ENCODE measurements at regions not wholly inside any gene's neighbourhood (a gene's known extent, or its start where the extent isn't known, plus 50 kb on each side); places are given as distances from the start of the nearest gene placed in this dataset.

- no peak overlapping the region for H3K27ac ChIP-seq (ENCODE audit: low read length)
- no peaks in the 10 kb centered on the region for H3K4me1 ChIP-seq (ENCODE audit: insufficient read depth, low read length)
- DNase-seq (no peak), ATAC-seq (no peak)
- no peaks in the 10 kb centered on the region for H3F3A ChIP-seq (ENCODE audit: low read length, unreplicated experiment)
- POLR2A ChIA-PET (ENCODE audit: unreplicated experiment): no interaction called here
- BruUV-seq (replicated peaks): no TSS peak
- CTCF ChIA-PET: no interaction called here
- no peak overlapping the region for H2AFZ ChIP-seq (ENCODE audit: low read length)
- no peaks in the 10 kb centered on the region for H3K79me2 ChIP-seq (ENCODE audit: low read length)
- no peak for TF ChIP-seq EZH2 (IDR thresholded peaks at IDR 0.05; ENCODE audit: low read length, unreplicated experiment)
- no peak for TF ChIP-seq CTCF (conservative IDR thresholded peaks at IDR 0.05; ENCODE audit: low read depth, low read length)
- TF ChIP-seq EZH2phosphoT487 (IDR thresholded peaks at IDR 0.05; ENCODE audit: borderline replicate concordance, low read length): no peak
- no peak overlapping the region for H3K4me3 ChIP-seq (ENCODE audit: low read length)
- H3K9me3 ChIP-seq (ENCODE audit: low read length): no peaks in the 10 kb centered on the region
- no peak overlapping the region for H3K9ac ChIP-seq (ENCODE audit: low read length)
- H3K4me2 ChIP-seq (ENCODE audit: low read length): no peak overlapping the region
- no peaks in the 10 kb centered on the region for H3K9me2 ChIP-seq (replicated peaks; ENCODE audit: low read length)
- no peaks in the 10 kb centered on the region for H4K20me1 ChIP-seq (ENCODE audit: low read length)
- H3K27me3 ChIP-seq (ENCODE audit: low read length): peaks cover 6% of the 10 kb centered on the region; the same call in 1 of the 2 replicates
- intact Hi-C loops (cut with micrococcal nuclease): no loop called here
- no peaks in the 10 kb centered on the region for H3K36me3 ChIP-seq (ENCODE audit: low read depth, low read length)
These were observed 233.1 kb downstream of the C1orf94 start for GRCh38 chr1:34409689-34410229.

- Histone ChIP-seq H2AFZ (ENCODE audit: low read length) (no peak overlapping the region), H3K4me1 (ENCODE audit: insufficient read depth, low read length) (no peaks in the 10 kb centered on the region), H3K27me3 (ENCODE audit: low read length) (peaks cover 6% of the 10 kb centered on the region; the same call in 1 of the 2 replicates), H3K9me2 (replicated peaks; ENCODE audit: low read length) (no peaks in the 10 kb centered on the region), H3K36me3 (ENCODE audit: low read depth, low read length) (no peaks in the 10 kb centered on the region), H4K20me1 (ENCODE audit: low read length) (no peaks in the 10 kb centered on the region), H3K79me2 (ENCODE audit: low read length) (no peaks in the 10 kb centered on the region), H3K4me2 (ENCODE audit: low read length) (no peak overlapping the region), H3K9ac (ENCODE audit: low read length) (no peak overlapping the region), H3K9me3 (ENCODE audit: low read length) (no peaks in the 10 kb centered on the region), H3K4me3 (ENCODE audit: low read length) (no peak overlapping the region), H3F3A (ENCODE audit: low read length, unreplicated experiment) (no peaks in the 10 kb centered on the region), H3K27ac (ENCODE audit: low read length) (no peak overlapping the region)
- no TSS peak for BruUV-seq (replicated peaks)
- POLR2A ChIA-PET (ENCODE audit: unreplicated experiment): no interaction called here
- CTCF ChIA-PET: no interaction called here
- DNase-seq: no peak
- intact Hi-C loops (cut with micrococcal nuclease): no loop called here
- TF ChIP-seq CTCF (conservative IDR thresholded peaks at IDR 0.05; ENCODE audit: low read depth, low read length) (no peak), EZH2 (IDR thresholded peaks at IDR 0.05; ENCODE audit: low read length, unreplicated experiment) (no peak), EZH2phosphoT487 (IDR thresholded peaks at IDR 0.05; ENCODE audit: borderline replicate concordance, low read length) (no peak)
- ATAC-seq: no peak
These were observed 236.1 kb downstream of the C1orf94 start for GRCh38 chr1:34412598-34413370.

- BruUV-seq (replicated peaks): no TSS peak
- TF ChIP-seq CTCF (conservative IDR thresholded peaks at IDR 0.05; ENCODE audit: low read depth, low read length): no peak
- Histone ChIP-seq H3K9me2 (replicated peaks; ENCODE audit: low read length) (no peaks in the 10 kb centered on the region), H3K4me2 (ENCODE audit: low read length) (no peak overlapping the region), H3K27me3 (ENCODE audit: low read length) (no peaks in the 10 kb centered on the region), H3K9ac (ENCODE audit: low read length) (no peak overlapping the region), H3F3A (ENCODE audit: low read length, unreplicated experiment) (no peaks in the 10 kb centered on the region), H3K36me3 (ENCODE audit: low read depth, low read length) (no peaks in the 10 kb centered on the region), H3K27ac (ENCODE audit: low read length) (no peak overlapping the region), H3K4me1 (ENCODE audit: insufficient read depth, low read length) (no peaks in the 10 kb centered on the region), H3K79me2 (ENCODE audit: low read length) (no peaks in the 10 kb centered on the region), H3K4me3 (ENCODE audit: low read length) (no peak overlapping the region), H3K9me3 (ENCODE audit: low read length) (no peaks in the 10 kb centered on the region), H2AFZ (ENCODE audit: low read length) (no peak overlapping the region), H4K20me1 (ENCODE audit: low read length) (no peaks in the 10 kb centered on the region)
- DNase-seq (no peak), ATAC-seq (no peak)
- intact Hi-C loops (cut with micrococcal nuclease): no loop called here
- CTCF ChIA-PET: no interaction called here
- POLR2A ChIA-PET (ENCODE audit: unreplicated experiment): no interaction called here
These were observed 238.4 kb downstream of the C1orf94 start for GRCh38 chr1:34415140-34415539.
